GM19239 (cell line): ENCODE measurements at regions not wholly inside any gene's neighbourhood (a gene's known extent, or its start where the extent isn't known, plus 50 kb on each side); places are given as distances from the start of the nearest gene placed in this dataset.

Experiments used
- DNase-seq: peaks from one replicate; pipeline ENCODE4 v3.0.0; 2011; ENCODE audit warnings: low spot score; ENCODE audit not compliant: insufficient read length
- FAIRE-seq: peaks from 2 replicates; lab custom pipeline; 2011; peaks lifted over from hg19 to GRCh38; lab: Jason Lieb, UNC

DNA sequence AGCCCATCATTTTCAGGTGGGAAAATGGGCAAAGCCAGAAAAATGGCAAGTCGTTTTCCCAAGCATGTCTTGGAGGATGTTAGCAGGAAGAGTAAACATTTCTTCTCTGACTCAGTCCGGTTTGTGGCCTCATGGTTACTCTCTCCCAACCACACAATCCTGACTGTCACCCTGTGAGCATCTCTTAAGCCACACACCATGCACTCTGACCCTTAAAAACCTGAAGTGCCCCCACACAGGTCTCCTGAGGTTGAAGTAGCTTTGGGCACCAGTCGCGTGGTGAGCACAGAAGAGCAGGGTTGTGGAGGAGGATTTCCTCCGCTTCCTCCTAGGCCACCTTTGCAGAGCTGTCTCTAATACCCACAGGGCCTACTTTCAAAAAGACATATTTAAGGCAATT is 387.3 kb upstream of the NPVF start:
- DNase-seq (no peak), FAIRE-seq (no peak)

DNA sequence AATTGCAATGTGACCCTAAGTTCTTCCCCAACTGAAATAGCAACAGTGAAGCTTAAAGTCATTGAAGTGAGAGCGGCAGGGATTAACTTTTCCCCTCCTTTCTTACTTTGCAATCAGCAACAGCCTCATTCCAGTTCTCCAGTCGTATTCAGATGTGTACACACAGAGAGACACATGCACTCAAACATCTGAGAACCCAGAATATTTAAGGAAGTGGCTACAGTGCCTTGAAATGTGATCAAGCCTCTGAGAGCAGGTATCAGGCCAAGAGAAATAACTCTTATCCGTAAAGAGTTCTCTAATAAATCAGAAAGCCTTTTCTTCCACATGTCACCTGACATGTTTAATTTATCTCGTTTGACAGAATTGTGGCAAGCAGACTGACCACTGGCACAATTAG is 388.9 kb upstream of the NPVF start:
- FAIRE-seq, result no peak

DNA sequence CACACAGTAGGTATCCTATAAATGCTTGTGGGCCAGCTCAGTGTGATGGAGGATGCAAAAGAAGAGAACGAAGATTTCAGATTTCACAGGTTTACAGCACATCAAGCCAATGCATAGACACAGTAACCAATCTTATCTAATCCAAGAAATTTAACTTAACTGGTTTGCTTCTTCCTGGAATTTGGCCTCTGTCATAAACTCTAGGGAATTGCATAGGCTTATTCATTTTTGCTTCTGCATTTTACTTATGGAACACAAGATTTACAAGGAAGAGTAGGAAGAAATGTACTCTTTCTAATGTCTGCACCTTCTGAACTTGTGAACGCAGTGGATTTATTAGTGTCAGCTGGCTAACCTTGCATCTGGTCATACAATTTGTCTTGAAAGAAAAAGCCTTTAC is 389.4 kb upstream of the NPVF start:
- DNase-seq, result no peak
- FAIRE-seq, result no peak

More for the DNA sequence above, 388.9 kb upstream of the NPVF start:
- no peak for DNase-seq

DNA sequence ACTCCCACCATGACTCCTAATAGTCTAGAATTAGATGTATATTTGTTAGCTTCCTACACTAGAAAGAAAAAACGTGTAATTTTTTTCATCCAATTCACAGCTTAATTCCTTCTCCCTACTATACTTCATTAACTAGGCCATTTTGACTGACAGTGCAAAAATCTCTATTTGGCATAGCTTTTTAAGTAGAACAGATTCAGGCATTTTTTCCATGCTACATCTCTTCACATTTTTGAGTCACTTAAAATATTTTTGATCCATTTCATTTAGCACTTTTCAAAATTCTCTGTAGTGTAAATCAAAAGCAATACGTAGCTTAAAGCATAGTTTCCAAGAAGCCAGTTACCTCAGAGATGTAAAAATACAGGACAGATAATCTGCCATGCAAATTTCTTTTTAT is 391.1 kb upstream of the NPVF start:
- no peak for FAIRE-seq
- no peak for DNase-seq

DNA sequence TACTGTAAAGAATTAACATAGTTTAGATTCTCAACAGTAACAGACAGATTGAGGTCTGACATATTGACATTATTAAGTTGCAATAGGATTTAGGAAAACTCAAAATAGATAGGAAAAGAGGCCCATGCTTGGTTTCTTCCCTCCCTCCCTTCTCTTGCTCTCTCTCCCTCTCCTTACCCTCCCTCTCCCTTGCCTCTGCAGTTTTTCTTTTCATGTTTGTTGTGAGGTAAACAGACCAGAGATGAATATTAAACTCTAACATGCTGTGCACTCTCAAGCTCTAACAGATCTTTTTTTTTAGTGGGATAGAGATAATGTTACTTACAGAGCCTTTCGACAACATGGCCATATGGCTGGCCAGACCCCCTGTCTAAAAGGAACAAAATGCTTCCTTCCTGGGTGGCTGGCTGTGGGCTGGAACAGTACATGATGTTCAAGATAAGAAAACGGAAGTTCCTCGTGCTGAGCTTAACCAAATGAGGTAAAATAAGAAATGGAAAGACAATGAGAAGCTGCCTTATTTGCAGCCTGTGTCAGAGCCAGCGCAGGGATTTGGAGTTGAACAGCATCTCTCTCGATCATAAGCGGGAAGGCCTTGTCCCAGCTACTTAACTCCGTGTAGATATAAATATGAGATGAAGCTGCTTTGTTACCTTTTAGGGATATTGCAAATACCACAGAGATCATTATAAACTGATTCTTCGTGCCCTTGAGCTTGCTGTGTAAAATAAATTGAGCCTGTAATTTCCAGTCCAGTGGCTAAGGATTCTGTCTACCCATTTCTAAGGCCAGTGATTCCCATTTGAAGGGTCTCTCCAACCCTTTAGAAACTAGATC is 391.9 kb upstream of the NPVF start:
- FAIRE-seq (no peak), DNase-seq (no peak)

DNA sequence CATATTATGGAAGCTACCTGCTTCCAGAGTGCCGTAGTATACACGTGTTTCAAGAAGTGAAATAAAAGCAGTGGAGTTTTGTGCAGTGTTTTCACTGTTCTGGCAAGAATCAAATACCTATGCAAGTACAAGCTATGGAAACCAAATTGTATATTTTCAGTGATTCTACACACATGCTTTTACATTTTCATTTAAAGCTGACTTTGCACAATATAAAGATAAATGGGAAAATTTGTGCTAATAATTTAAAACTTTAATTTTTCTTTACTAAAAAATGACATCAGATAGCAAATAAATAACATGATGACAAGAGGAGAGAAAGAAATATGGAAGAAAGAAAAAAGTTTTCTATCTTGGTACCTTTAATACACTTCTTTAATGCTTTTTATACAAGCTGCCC is 393.7 kb upstream of the NPVF start:
- DNase-seq (no peak), FAIRE-seq (no peak)

DNA sequence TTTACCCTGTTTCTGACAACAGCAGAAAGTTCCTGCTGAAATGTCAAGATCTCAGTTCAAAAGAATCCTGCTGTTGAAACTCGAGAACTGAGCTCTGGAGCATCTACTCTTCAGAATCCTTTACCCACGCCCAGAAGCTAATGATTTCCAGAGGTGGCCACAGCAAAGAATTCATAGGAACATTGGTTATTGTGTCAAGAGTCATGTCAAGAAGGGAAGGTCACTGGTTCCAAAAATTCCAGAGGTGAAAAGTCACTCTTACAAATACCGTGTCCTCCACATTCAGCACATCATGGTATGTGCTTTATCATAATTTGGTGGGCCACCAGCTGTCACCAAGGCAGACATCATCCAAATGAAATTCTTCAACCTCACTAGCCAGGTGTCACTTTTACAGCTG is 394.4 kb upstream of the NPVF start:
- no peak for DNase-seq
- no peak for FAIRE-seq

DNA sequence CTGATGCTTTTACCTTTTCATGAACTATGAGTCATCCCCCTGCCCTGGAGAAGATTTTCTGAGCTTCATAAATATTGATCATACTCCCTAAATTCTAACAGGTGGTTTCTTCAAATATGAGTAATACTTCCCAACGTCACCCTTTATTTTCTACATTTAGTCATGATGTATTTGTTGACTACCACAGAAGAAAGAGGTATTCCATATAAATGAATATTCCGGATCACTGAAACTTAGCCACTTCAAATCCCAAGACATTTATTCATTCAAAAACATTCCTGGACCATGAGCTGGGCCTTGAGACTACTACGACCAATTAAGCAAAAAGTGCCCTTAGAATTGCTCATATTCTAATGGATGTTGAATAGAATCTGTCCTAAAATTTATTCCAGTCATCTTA is 395.8 kb upstream of the NPVF start:
- FAIRE-seq (no peak), DNase-seq (no peak)

DNA sequence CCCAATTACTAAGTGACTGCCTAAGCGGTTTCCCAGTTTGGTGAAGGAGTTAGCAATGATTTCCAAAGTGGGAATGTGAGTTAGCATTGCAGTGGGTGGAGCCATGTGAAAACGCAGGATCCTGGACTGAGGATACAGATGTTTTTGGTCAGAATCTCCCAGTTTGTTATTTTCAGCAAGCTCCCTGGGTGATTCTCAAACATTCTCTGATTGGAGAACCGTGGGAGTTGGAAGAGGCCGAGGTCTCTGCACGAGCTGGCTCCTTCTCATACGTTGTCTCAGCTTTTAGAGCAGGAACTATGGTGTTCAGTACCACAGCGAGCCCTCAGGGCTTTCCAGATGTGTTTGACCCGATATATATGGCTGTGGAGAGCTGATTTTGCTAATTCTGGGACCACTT is 396.5 kb upstream of the NPVF start:
- DNase-seq (no peak), FAIRE-seq (no peak)

DNA sequence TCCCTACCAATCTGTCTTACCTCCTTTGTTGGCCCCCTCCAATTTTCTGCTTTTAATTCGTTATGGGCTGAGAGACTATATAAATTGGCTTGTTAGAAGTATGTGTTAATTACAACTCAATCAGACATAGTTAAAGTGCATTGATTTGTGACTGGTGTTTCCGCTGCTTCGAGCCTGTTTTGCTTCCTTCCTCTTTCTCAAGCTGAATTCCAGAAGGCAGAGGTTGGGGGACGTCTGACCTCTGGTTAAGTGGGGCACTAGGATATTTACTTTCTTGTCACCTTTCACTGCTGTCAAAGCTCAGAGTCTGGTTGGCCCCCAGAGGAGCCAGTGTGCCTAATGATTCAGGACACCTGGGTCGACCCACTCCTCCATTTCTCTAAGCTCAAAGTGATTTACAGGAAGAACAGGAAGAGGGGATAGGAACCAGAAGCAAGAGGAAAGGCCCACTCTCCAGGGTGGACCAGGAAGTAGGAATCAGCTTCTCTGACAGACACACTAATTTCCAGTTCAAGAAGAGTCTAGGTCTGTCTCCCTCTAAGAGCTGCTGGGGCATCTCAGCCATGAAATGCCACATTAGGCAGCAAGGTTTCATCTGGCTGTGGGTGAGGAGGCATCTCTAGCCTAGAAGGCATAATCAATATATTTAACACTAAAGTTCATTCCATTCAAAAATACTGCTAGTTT is 397.2 kb upstream of the NPVF start:
- no peak for FAIRE-seq
- DNase-seq, result no peak

DNA sequence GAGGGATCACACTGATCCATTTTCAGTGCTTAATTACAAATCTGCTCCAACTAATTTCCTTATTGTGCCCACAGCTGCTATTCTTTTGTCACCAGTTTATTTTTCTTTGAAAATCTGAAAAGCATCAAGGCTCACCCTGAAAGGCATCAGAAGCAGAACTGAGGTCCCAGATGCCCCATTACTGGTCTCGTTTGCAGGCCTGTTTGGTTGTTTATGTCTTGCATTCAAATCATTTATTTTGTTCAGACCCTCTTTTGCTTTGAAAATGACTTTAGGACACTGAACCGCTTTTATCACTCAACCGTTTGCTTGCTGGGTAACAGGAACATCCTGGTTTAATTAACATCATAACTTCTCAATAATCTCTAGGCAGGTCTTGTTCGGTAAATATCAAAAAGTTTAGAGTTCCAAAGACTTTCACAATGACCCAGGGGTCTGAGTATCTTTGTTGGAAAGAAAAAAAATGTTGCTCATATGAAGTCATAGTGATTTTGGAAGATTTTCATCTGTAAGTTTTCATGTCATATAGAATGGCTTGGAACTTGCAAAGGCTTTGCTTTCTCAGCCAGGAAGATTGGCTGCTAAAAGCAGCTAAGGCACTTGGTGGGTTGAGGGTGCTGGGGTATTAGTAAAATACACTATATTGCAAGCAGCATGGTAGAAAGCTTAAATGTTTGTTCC is 398.3 kb upstream of the NPVF start:
- FAIRE-seq, result no peak

DNA sequence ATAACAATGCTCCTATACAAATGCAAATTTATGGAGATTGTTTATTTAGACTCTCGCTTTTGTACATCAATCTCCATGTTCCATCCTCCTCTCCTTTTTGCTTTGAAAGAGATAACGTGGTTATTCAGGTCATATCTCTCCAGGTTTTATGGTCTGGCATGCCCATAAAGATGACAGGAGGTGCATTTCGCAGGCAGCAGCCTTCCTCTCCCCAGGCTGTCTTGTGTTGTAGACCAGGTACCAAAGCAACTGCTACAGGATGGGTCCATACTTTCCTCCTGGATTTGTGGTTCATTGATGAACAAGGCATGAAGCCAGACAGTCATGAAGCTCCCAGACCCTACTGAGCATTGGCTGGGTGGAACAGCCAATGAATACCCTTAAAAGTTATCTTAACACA is 400.2 kb upstream of the NPVF start:
- DNase-seq (no peak), FAIRE-seq (no peak)

More for the DNA sequence above, 398.3 kb upstream of the NPVF start:
- no peak for DNase-seq

DNA sequence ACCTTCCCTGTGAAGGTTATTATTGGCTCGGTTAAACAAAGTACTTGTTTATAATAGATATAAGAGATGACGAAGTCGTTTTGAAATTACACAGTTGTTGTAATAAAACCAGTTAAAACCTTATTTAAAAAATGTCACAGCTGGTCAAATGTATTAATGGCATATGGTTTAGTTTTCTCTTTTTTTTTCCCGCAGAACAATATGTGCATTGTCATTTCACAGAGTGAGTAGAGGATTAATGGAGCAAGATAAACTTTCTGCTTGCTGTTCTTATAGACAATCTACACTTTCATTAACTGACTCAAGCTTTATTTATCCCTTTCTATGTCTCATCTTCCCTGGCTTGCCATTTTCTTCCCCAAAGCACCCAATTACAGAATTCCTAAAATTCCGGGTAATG is 404.3 kb upstream of the NPVF start:
- DNase-seq, result no peak
- FAIRE-seq, result no peak

DNA sequence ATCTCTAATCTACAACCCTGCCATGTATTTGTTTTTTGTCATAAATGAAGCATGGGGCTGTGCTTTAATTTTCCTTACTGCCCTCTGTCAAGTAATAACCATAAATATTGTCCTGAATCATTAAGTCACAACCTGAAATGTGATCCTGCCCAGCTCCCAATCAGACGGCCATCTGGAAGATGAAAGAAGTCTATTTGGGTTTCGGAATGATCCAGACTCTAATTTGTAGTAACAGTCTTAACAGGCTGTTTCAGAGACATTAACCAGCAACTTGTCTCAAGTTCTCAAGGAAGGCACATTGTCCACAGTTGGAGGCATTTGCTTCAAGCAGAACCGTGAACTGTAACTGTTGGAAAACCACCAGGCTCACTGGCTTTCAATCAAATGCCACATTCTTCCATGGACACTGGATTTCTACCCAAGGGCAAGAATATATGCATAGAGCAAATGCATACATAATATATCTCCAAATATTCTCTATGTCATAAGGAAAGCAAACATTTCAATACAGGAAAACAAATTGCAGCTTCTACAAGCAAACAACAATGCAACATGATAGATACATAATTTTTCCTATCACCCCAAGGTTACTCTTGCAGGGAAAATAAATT is 405.2 kb upstream of the NPVF start:
- no peak for DNase-seq
- FAIRE-seq, result no peak

DNA sequence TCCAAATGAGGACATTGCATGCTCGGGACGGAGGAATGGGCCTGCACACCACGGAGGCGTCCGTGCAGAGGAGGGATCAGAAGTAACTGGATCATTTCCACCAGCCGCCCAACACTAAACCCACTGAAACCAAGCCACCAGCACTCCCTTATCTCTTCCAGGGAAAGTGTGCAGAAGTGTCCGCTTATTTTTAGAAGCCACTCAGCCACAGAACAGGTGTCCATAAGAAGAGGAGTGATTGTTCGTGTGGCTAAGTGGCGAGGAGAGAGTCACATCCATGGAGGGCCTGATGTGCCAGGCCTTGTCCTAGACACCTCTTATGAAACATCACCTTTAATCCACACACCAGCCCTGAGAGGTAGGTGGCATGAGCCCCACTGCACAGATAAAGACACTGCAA is 407.9 kb upstream of the NPVF start:
- FAIRE-seq (no peak), DNase-seq (no peak)

DNA sequence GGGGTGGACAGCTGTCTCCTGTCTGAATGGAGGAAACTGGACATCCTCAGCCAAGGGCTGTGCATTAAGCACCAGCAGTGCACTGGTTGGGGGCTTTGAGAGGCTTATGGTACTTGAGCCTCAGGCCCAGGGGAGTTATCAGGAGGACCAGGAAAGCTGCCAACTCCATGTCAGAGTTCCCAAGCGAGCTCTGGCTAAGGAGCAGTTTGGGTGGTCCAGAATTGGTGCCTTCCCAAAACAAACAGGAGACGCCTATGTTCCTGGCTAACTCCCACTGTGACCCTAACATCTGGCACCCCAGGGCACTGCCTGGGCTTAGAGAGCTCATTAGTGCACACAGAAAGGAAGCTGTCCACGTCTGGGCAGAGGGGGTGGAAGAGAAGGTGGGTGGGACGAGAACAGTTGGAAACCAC is 408.6 kb upstream of the NPVF start:
- no peak for DNase-seq
- FAIRE-seq, result no peak

DNA sequence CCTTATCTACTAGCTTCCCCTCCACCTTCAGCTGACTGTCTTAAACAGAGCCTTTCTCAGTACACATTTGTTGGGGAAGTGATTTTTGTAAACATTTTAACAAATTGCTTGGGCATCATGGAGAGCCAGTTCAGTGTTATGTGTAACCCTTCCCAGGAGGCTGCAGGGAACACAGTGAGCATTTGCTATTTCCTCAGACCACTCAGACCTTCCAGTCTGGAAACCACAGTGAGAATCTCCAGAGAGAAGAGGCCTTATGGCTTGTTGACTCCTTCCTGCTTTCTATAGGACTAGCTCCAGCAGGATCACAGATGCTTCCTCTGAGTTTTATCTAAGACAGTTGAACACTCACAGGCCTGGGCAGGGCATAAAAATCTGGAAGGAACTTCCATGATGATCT is 409.8 kb upstream of the NPVF start:
- FAIRE-seq, result no peak
- no peak for DNase-seq

DNA sequence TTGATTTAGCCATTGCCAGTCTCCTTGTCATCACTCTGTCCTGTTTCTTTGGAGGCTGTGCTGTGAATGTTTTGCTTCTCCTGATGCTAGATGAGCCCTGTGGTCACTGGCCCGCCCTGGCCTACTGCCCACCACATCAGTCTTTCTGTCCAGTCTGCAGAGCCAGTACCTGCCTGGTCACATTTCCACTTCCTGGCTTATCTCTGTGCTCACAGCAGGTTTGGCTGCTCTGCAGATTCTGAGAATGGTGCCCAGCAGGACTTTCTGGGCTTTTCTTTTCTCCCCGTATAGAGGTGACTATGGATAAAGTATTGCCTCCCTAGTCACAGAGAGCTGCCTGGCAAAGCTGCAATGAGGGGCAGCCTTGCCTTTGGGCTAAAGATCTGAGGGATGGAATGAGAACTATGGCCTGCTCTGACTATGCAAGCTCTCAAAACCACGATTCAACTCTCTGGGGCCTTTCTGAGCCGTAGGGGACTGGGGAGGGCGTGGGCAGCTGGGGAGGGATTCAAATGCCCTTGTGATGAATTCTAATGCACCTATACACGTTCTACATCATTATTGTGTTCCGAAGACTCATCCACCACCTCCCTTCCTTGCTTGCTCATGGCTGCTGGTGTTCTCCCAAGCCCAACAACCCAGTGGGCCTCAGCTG is 410.4 kb upstream of the NPVF start:
- no peak for DNase-seq
- FAIRE-seq, result no peak

DNA sequence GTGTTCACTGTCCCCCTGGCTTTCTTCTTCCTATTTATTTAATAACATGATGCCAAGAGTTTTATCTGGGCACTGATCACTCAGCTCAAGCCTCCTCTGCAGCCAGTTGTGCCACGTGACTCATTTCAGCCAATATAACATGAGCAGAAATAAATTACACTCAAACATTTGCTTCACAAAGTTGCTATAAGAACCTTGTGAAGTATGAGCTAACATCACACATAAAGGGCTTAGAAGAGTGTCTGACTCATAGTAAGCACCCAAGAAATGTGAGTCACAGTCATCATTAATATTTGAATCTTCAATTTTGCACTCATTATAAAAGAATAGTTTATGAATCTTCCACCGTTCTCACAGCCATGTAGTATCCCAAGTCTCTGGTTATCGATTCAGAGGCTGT is 414.6 kb upstream of the NPVF start:
- no peak for FAIRE-seq
- DNase-seq, result no peak

DNA sequence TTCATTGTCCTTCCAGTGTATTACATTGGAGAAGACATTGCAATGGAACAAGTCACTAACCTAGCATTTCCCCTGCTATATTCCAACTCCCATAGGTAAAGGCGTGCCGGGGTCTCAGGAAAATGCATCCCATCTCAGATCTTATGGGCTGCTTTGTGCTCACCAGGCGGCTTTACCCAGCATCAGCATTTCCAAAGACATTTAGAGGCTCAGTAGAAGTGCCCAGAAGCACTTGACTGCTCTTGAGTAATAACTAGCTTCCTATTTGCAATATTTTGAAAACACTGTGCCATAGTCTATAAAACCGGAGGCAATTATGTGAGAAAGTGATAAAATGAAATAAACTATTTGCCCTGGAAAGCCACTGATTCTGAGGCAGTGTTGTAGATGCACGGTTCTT is 415.0 kb upstream of the NPVF start:
- no peak for DNase-seq
- no peak for FAIRE-seq
